Astrocyte of the spinal cord (primary cell): ENCODE measurements at regions not wholly inside any gene's neighbourhood (a gene's known extent, or its start where the extent isn't known, plus 50 kb on each side); places are given as distances from the start of the nearest gene placed in this dataset.

Experiments
- DNase-seq: peaks from one replicate; pipeline ENCODE4 v3.0.0; 2011; ENCODE audit warnings: low read depth, low spot score
- H3K4me3 ChIP-seq: 2 replicates; pipeline ENCODE4 v1.5.1; 2011; ENCODE audit warnings: low read depth, mild to moderate bottlenecking, low read length, moderate library complexity
- CTCF ChIP-seq: IDR thresholded peaks from 2 replicates; pipeline ENCODE4 v1.5.1; 2012; ENCODE audit warnings: low read depth, mild to moderate bottlenecking, low read length, inconsistent platforms
- in situ Hi-C: cut with HindIII; loops from 2 replicates; pipeline ENCODE4 v1.10.0; 2017; ENCODE audit warnings: low sequenced_read_pairs

- no peak for DNase-seq
- TF ChIP-seq CTCF = no peak
- in situ Hi-C loops = loop anchor here (25.0 kb wide), 1 partner anchor 246 kb away; no protein-coding TSS in a partner anchor
- no peak overlapping the region for H3K4me3 ChIP-seq
Measured at GRCh38 chr14:100416081-100416680, 93.0 kb downstream of the SLC25A47 start.

GRCh38 chr14:100416921-100417860 is 94.1 kb downstream of the SLC25A47 start:
- no peak overlapping the region for H3K4me3 ChIP-seq
- in situ Hi-C loops = loop anchor here (25.0 kb wide), 1 partner anchor 245 kb away; no protein-coding TSS in a partner anchor
- peak; percentile 97 for TF ChIP-seq CTCF
- DNase-seq = peak; percentile 94

- in situ Hi-C loops = loop anchor here (25.0 kb wide), 1 partner anchor 242 kb away; no protein-coding TSS in a partner anchor
- peak; percentile 22 for TF ChIP-seq CTCF
- no peak overlapping the region for H3K4me3 ChIP-seq
- DNase-seq = no peak
Measured at GRCh38 chr14:100419856-100420255, 96.7 kb downstream of the SLC25A47 start.

- no peak for TF ChIP-seq CTCF
- in situ Hi-C loops = loop anchor here (25.0 kb wide), 1 partner anchor 240 kb away; no protein-coding TSS in a partner anchor
- H3K4me3 ChIP-seq = no peak overlapping the region
- no peak for DNase-seq
Measured at GRCh38 chr14:100421756-100422470, 98.8 kb downstream of the SLC25A47 start.

GRCh38 chr14:100422556-100423316 is 99.6 kb downstream of the SLC25A47 start:
- in situ Hi-C loops = loop anchor here (25.0 kb wide), 1 partner anchor 240 kb away; no protein-coding TSS in a partner anchor
- no peak overlapping the region for H3K4me3 ChIP-seq
- peak; percentile 89 for DNase-seq
- TF ChIP-seq CTCF = no peak
